DND-41 (cell line): ENCODE measurements at regions not wholly inside any gene's neighbourhood (a gene's known extent, or its start where the extent isn't known, plus 50 kb on each side); places are given as distances from the start of the nearest gene placed in this dataset.

Experiments used
- ATAC-seq: fragments of 200-7000 bp; cut with Tn5 transposase; 3 replicates; pipeline ENCODE4 v1.9.1; 2021; ENCODE audit warnings: low read depth; ENCODE audit not compliant: insufficient read depth
- DNase-seq: peaks from one replicate; pipeline ENCODE4 v3.0.0-alpha.2; 2020
- H2AFZ ChIP-seq: 2 replicates; pipeline ENCODE4 v1.6.0; 2012; ENCODE audit warnings: low read depth, low read length
- H3K27ac ChIP-seq: 2 replicates; pipeline ENCODE4 v1.5.1; 2012; ENCODE audit warnings: low read length, inconsistent platforms
- H3K27me3 ChIP-seq: fragments of 200-600 bp; sonication (generic); 2 replicates; pipeline ENCODE4 v1.6.0; 2012; ENCODE audit warnings: low read length, mild to moderate bottlenecking, inconsistent platforms; ENCODE audit not compliant: insufficient read depth, poor library complexity
- H3K36me3 ChIP-seq: 2 replicates; pipeline ENCODE4 v1.5.1; 2012; ENCODE audit warnings: low read length, inconsistent platforms; ENCODE audit not compliant: insufficient read depth
- H3K4me1 ChIP-seq: 2 replicates; pipeline ENCODE4 v1.5.1; 2012; ENCODE audit warnings: mild to moderate bottlenecking, low read length; ENCODE audit not compliant: insufficient read depth
- H3K4me2 ChIP-seq: 2 replicates; pipeline ENCODE4 v1.6.0; 2012; ENCODE audit warnings: mild to moderate bottlenecking, moderate library complexity, low read length, inconsistent platforms; ENCODE audit not compliant: insufficient read depth
- H3K4me3 ChIP-seq, 2 experiments: fragments of 200-600 bp in 1 of 2; shearing (Covaris generic) in 1 of 2; 2 replicates each; pipeline ENCODE4 v1.5.1; 2012 to 2016; ENCODE audit warnings: inconsistent platforms in 2 of 2, low read length in 2 of 2, mild to moderate bottlenecking in 2 of 2, low read depth in 1 of 2, moderate library complexity in 1 of 2
- H3K79me2 ChIP-seq: 2 replicates; pipeline ENCODE4 v1.6.0; 2012; ENCODE audit warnings: low read length, inconsistent platforms; ENCODE audit not compliant: insufficient read depth
- H3K9ac ChIP-seq: 2 replicates; pipeline ENCODE4 v1.6.0; 2012; ENCODE audit warnings: low read depth, mild to moderate bottlenecking, inconsistent platforms, low read length, moderate library complexity
- H3K9me3 ChIP-seq: 2 replicates; pipeline ENCODE4 v1.5.1; 2012; ENCODE audit warnings: low read length, moderate library complexity, mild to moderate bottlenecking, inconsistent platforms; ENCODE audit not compliant: insufficient read depth, severe bottlenecking
- H4K20me1 ChIP-seq: 2 replicates; pipeline ENCODE4 v1.6.0; 2012; ENCODE audit warnings: low read length; ENCODE audit not compliant: insufficient read depth
- EZH2 ChIP-seq: IDR thresholded peaks from 3 replicates; pipeline ENCODE4 v1.6.1; 2012; ENCODE audit warnings: borderline replicate concordance, low read depth, mild to moderate bottlenecking, moderate library complexity, low read length, inconsistent platforms; ENCODE audit not compliant: severe bottlenecking
- TF ChIP-seq, protein P1 (sequence below): IDR thresholded peaks from 2 replicates; pipeline ENCODE4 v1.5.1; 2012; ENCODE audit warnings: borderline replicate concordance, low read length, moderate library complexity, mild to moderate bottlenecking; ENCODE audit not compliant: poor library complexity, severe bottlenecking; ENCODE audit errors: extremely low read depth

DNA sequence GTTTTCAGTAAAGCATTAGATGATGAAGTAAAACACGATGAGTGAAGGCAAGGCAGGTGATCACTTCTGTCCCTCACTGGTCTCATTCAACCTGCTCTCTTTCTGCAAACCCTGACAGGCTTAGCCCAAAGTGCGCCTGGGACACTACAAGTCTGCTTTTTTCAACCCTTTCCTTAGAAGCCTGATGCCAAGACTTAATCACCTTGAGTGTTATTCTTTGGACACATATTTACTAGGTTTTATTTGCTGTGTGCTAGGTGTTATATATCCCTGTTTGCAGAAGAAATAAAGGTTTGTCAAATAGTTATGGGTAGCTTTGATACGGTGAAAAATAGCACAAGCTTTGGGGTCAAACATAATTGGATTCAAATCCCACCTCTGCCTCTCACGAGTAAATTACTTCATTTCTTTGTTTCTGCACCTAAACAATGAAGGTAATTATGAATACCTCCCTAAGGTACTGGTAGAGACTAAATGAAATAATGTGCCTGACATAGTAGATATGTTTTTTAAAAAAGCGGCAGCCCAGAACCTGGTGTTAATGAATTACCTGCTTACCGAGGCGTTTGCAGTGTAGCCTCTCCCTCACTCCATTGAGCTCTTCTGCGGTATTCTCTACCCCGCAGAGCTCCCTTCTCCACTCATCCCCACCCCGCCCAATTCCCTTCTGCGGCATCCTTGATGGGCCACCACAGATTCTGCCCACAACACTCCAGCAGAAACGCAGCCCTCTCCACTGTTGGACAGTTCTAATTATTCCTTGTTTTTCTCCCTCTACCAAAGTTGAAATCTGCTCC is 269.0 kb upstream of the TPM1 start:
- no peak overlapping the region for H3K4me2 ChIP-seq
- no peaks in the 10 kb centered on the region for H3K9me3 ChIP-seq
- DNase-seq (no peak), ATAC-seq (no peak)
- H3K27me3 ChIP-seq = no peaks in the 10 kb centered on the region
- no peak overlapping the region for H3K4me3 ChIP-seq
- H3K27ac ChIP-seq = no peak overlapping the region
- no peak for TF ChIP-seq EZH2
- TF ChIP-seq, protein P1, sequence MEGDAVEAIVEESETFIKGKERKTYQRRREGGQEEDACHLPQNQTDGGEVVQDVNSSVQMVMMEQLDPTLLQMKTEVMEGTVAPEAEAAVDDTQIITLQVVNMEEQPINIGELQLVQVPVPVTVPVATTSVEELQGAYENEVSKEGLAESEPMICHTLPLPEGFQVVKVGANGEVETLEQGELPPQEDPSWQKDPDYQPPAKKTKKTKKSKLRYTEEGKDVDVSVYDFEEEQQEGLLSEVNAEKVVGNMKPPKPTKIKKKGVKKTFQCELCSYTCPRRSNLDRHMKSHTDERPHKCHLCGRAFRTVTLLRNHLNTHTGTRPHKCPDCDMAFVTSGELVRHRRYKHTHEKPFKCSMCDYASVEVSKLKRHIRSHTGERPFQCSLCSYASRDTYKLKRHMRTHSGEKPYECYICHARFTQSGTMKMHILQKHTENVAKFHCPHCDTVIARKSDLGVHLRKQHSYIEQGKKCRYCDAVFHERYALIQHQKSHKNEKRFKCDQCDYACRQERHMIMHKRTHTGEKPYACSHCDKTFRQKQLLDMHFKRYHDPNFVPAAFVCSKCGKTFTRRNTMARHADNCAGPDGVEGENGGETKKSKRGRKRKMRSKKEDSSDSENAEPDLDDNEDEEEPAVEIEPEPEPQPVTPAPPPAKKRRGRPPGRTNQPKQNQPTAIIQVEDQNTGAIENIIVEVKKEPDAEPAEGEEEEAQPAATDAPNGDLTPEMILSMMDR = no peak
- no peak overlapping the region for H2AFZ ChIP-seq
- H3K36me3 ChIP-seq = no peaks in the 10 kb centered on the region
- no peaks in the 10 kb centered on the region for H4K20me1 ChIP-seq
- no peaks in the 10 kb centered on the region for H3K79me2 ChIP-seq
- no peak overlapping the region for H3K9ac ChIP-seq
- H3K4me1 ChIP-seq = no peaks in the 10 kb centered on the region

DNA sequence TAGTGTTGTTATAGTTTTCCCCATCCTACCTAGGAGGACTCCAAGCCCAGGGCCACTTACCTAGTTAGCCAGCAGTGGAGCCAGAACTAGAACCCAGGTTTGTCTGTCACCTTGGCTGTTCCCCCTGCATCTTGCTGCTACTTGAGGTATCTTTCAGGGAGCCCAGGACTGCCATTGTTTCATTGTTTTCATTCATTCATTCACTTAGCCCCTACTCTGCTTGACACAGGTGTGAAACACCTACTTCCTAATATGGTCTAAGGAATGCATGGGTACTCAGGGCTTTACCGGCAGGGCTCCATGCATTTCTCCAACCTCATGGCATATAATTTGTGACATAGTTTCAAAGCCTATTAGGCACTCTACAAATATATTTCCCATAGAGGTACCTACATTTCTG is 266.6 kb upstream of the TPM1 start:
- Histone ChIP-seq H4K20me1 (no peaks in the 10 kb centered on the region), H3K27ac (no peak overlapping the region), H3K4me3 (no peak overlapping the region), H3K79me2 (no peaks in the 10 kb centered on the region), H3K9me3 (no peaks in the 10 kb centered on the region), H3K9ac (no peak overlapping the region), H3K4me1 (no peaks in the 10 kb centered on the region), H3K4me2 (no peak overlapping the region), H3K27me3 (no peaks in the 10 kb centered on the region), H3K36me3 (no peaks in the 10 kb centered on the region), H2AFZ (no peak overlapping the region)
- TF ChIP-seq EZH2 = no peak
- TF ChIP-seq, protein P1 = no peak
- DNase-seq (no peak), ATAC-seq (no peak)

DNA sequence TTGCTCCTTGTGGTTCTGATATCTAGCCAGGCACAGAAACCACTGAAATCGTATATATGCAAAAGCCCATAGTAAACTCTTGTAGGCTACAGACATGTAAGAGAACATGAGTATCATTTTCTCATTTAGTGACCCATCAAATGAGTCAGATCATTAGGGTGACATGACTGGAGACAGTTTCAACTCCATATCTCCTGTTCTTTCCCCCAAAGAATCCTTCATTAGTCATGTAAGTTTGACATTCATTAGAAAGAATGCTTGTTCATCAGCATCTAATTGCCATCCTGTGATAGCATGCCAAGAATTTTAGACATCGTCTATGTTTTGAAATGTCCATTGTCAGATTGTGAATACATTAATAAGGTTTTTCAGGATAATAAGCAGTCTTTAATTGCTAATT is 264.9 kb upstream of the TPM1 start:
- TF ChIP-seq EZH2 = no peak
- TF ChIP-seq, protein P1 = no peak
- Histone ChIP-seq H3K9me3 (no peaks in the 10 kb centered on the region), H3K36me3 (no peaks in the 10 kb centered on the region), H4K20me1 (no peaks in the 10 kb centered on the region), H3K27me3 (no peaks in the 10 kb centered on the region), H3K27ac (no peak overlapping the region), H2AFZ (no peak overlapping the region), H3K4me3 (no peak overlapping the region), H3K79me2 (no peaks in the 10 kb centered on the region), H3K4me2 (no peak overlapping the region), H3K9ac (no peak overlapping the region), H3K4me1 (no peaks in the 10 kb centered on the region)
- DNase-seq = no peak
- no peak for ATAC-seq
